HG03025 (cell line): ENCODE measurements at regions not wholly inside any gene's neighbourhood (a gene's known extent, or its start where the extent isn't known, plus 50 kb on each side); places are given as distances from the start of the nearest gene placed in this dataset.

ENCODE experiments used
- ATAC-seq: cut with Tn5 transposase; IDR thresholded peaks from one replicate; pipeline ENCODE4 v1.9.1; 2021; ENCODE audit warnings: mild to moderate bottlenecking, moderate library complexity; ENCODE audit not compliant: unreplicated experiment, low FRiP score

DNA sequence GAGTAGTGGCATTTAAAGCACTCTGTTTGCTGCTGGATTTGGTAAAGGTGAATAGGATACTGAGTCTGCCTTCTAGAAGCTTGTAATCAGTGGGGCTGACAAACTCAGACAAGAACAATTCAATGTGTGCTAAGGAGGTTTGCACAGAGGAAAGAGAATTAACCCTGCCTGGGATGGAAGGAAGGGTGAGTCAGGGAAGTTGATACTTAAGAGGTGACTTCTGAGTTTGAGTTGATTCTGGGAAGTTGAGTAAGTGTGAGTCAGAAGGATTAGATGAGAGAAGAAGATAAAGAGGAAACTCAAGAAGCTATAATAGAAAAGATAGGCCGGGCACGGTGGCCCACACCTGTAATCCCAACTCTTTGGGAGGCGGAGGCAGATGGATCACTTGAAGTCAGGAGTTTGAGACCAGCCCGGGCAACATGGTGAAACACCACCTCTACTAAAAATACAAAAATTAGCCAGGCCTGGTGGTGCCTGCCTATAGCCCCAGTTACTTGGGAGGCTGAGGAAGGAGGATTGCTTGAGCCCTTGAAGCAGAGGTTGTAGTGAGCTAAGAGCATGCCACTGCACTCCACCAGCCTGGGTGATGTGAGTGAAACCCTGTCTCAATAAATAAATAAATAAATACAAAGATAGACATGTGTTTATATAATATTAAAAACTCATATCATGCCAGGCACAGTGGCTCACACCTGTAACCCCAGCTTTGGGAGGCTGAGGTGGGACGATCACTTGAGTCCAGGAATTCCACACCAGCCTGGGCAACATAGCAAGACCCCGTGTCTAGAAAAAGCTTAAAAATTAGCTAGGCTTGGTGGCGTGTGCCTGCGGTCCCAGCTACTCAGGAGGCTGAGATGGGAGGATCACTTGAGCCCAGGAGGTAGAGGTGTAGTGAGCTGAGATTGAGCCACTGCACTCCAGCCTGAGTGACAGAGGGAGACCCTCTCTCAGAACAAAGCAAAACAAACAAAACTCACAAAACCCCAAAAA lies 126.8 kb upstream of the CPM start:
- no peak for ATAC-seq

- no peak for ATAC-seq
These were observed 128.6 kb upstream of the CPM start for GRCh38 chr12:69061574-69061973.

GRCh38 chr12:69062621-69063237 lies 129.8 kb upstream of the CPM start:
- no peak for ATAC-seq

DNA sequence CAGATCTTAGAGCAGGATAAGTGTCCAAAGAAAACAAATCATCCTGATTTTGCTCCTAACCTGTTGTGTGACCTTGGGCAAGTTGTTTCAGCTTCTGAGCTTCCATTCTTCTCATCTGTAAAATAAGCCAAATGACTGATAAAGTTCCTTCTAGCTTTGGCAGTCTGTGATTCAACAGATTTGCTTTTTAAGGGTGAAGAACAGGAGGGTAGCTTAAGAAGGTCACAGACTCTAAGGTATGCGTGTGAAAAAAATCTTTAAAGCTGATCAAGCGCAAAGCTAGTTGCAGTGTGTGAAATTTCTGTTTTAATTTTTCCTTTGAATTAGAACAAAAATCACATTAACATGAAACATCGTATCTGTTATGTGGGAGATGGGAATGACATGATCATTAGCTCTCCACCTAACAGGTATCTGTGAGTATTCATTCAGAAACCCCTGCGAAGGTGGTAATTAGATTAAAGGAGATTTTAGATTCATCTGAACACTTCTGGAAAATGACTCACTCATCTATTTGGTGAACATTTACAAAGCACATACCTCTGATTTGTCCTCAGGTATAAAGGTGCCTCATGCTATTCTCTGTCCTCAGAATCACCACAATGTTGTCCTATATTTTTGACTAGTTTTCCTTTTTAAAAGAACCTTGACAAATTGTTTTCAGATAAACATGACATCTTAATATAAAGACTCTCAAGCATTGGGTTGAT lies 131.9 kb upstream of the CPM start:
- ATAC-seq = no peak

- no peak for ATAC-seq
These were observed 132.8 kb upstream of the CPM start for GRCh38 chr12:69065775-69066174.

DNA sequence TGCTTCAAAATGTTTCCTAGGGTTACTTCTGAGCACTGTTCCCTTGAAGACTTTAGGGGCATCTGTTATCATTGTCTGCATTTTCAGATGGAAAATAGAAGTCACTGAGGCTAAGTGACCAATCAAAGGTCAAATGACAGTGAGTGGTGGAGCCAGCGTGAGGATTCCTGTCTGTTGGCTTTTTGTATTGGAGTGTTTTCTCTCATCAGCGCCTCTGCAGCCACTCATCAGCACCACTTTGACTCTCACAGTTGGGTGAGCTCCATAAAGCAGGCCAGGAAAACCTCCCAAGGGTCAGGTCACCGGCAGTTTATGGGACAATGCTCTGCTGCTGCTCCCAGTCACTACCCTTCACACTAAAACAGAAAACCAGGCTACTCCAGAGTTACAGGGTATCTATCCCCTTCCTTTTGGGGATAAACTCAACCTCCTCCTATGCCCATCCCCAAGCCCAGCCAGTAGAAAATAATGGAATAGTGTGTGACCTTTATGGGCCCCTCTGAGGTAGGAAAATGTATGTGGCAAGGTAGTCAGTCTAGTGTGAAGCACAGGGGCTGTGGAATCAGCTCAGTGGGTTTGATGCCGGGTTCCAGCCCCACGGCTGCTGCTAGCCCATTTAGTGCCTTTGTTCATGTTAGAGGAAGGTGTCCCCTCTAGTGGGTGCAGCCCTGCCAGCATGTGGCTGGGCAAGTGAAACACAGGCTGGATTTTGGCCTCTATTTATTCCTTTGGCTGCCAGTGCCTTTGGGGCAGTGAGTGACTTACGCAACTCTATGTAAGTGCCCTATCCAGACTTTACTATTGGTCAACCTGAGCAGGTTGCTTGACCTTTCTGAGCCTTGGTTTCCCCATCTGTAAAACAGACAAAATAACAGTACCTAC lies 133.8 kb upstream of the CPM start:
- no peak for ATAC-seq

GRCh38 chr12:69067713-69068112 lies 134.7 kb upstream of the CPM start:
- ATAC-seq = no peak

DNA sequence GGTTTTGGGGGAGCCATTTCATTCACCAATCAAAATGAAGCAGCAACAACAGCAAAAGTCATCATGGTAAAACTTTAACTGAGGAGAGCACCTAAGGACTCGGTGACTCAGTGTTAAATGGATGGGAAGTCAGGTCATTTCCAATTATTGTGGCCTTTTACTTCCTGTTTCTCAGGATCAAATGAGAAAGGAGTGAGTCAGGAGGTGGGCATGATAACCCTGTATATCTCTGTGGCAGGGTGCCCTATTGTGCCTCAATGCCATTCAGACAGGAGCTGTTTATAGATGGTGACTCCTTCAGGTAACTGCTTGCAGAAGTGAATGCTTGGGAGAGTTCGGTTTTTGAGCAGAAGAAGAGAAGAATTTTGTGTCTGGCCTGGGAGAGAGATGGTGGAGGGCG lies 135.5 kb upstream of the CPM start:
- ATAC-seq = no peak

DNA sequence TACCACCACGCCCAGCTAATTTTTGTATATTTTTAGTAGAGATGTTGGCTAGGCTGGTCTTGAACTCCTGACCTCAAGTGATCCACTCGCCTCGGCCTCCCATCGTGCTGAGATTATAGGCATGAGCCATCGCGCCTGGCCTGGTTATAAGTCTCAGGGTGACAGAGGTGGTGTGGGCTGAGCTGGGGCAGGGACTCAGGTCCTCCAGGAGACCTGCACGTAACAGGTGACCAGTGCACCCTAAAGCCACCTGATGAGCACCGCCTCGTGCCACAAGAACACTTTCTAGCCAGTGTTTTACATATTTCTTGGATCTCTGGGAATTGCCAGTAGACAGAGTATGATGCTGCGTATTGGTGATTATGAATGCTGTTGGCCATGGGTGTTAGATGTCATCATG lies 136.5 kb upstream of the CPM start:
- ATAC-seq = no peak

- peak; percentile 93 for ATAC-seq
These were observed 137.5 kb upstream of the CPM start for GRCh38 chr12:69070319-69071090.

- ATAC-seq = no peak
These were observed 138.1 kb upstream of the CPM start for GRCh38 chr12:69071091-69071370.

DNA sequence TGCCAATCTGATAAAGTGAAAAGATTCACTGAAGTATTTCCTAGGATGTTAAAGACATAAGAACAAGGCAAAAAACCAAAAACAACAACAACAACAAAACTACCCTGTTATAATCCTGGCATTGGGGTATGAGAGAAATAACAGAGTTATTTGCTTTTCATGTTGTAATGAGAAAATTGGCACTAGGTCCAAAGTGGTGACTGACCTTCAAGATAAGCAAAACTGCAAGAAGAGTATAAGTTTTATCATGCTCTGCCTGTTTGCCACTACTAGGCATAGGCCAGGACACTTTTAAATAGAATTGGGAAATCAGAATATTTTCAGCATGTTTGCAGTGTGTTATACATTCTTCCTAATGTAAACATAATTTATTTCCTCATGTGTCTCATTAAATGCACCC lies 140.1 kb upstream of the CPM start:
- no peak for ATAC-seq

DNA sequence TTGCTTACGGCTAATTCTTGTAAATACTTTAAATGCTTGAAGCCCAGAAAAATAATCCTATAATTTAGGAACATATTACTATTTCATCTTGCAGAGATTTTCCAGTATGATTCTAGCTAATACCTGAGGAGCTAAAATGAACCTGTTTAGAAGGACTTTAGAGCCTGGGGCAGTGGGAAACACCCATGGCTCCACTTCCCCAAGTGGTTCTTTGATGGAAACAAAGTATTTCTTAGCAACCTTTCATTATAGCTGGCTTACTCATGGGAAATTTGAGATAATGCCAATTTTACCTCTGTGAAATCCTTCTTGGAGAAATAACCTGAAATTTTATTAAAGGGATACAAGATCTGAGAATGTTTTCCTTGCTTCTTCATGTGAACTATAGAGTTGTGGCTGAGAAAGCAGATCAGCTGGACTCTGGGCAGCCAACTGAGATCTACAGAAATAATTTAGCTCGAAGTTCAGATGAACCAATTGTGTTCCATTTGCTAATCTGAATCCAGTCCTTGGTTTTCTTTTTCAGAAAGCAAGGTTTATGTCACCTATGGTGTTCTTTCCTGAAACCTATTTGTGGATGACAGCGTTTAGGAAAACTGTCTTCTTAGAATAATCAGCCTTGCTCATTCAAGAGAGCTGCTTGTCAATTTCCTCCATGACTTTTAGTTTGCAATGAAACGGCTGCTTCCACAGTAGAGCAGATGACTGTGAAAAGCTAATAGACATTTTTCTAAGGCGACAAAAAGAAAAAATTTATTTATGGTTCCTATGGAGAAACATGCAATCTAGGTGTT lies 141.8 kb upstream of the CPM start:
- ATAC-seq = no peak

DNA sequence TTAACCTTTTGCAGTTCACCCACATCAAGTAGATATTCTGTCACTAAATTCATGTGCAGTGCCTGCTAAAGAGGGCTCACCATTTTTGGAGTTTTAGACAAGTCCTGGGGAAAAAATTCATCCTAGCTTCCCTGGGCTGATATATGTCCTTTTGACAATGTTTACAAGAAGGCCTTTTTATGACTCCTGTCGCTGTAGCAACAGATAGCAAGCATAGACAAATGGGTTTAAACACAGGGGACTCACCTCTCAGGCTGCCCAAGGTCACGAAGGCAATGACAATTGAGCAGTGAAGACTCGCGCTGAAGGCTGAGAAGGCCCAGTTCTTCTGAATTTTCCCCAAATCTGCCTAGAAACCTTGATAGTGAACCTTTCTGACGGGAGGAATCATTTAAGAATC lies 150.7 kb upstream of the CPM start:
- no peak for ATAC-seq

DNA sequence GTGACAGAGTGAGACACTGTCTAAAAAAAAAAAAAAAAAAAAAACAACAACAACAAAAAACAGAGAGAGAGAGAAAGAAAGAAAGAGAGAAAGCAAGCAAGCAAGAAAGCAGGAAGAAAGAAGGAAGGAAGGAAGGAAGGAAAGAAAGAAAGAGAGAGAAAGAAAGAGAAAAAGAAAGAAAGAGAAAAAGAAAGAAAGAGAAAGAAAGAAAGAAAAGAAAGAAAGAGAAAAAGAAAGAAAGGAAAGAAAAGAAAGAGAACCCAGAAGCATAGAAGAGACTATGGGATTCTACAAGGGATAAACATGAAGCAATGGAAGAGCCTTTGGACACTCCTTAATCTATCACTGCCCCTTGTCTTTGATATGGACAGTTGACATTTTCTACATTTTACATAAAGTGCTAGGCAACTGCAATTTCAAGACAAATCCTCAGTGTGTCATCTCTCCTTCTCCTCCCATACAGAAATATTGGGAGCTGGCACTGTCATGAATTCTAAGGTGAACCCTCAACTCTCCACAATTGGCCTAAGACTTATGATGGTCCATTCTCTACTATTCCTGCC lies 151.9 kb upstream of the CPM start:
- ATAC-seq = no peak

- ATAC-seq = no peak
These were observed 152.9 kb upstream of the CPM start for GRCh38 chr12:69085852-69086251.

GRCh38 chr12:69087986-69088385 lies 151.4 kb upstream of the CPSF6 start:
- no peak for ATAC-seq

GRCh38 chr12:69090722-69091121 lies 148.6 kb upstream of the CPSF6 start:
- no peak for ATAC-seq
